ENCODE measurements at regions not wholly inside any gene's neighbourhood (a gene's known extent, or its start where the extent isn't known, plus 50 kb on each side); places are given as distances from the start of the nearest gene placed in this dataset.

DNA sequence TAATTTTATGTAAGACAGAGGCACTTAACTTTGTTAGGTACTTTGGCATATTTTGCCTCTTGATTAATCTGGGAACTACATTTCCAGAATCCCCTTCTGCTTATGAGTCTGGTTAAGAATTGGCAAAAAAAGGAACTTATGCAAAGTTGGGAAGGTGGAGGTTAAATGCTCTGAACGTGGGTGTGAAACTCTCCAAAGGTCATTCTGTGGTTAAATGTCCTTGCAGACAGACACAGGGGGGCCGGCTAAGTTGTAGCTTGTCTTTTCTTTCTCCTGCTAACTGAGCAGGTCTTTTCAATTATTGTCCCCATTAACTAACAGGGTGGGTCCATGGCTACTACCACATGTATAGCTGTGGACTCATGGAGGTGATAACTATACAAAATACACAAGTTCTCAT is 248.6 kb upstream of the NOVA1 start:
- TF ChIP-seq POLR2A (IDR thresholded peaks at IDR 0.05) (no peak), EP300 (IDR thresholded peaks at IDR 0.05) (no peak)
- TF ChIP-seq, protein P1, sequence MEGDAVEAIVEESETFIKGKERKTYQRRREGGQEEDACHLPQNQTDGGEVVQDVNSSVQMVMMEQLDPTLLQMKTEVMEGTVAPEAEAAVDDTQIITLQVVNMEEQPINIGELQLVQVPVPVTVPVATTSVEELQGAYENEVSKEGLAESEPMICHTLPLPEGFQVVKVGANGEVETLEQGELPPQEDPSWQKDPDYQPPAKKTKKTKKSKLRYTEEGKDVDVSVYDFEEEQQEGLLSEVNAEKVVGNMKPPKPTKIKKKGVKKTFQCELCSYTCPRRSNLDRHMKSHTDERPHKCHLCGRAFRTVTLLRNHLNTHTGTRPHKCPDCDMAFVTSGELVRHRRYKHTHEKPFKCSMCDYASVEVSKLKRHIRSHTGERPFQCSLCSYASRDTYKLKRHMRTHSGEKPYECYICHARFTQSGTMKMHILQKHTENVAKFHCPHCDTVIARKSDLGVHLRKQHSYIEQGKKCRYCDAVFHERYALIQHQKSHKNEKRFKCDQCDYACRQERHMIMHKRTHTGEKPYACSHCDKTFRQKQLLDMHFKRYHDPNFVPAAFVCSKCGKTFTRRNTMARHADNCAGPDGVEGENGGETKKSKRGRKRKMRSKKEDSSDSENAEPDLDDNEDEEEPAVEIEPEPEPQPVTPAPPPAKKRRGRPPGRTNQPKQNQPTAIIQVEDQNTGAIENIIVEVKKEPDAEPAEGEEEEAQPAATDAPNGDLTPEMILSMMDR (IDR thresholded peaks at IDR 0.05), result no peak

Data from gastroesophageal sphincter (tissue), 3 donors.